Fibroblast of upper back skin (primary cell): ENCODE measurements at regions not wholly inside any gene's neighbourhood (a gene's known extent, or its start where the extent isn't known, plus 50 kb on each side); places are given as distances from the start of the nearest gene placed in this dataset.

Experiments used
- DNase-seq: peaks from one replicate; pipeline ENCODE4 v3.0.0-alpha.2; 2013

GRCh38 chr18:43213816-43214215, 63.5 kb downstream of the SYT4 start:
- no peak for DNase-seq

GRCh38 chr18:43211059-43211458, 66.2 kb downstream of the SYT4 start:
- DNase-seq, result no peak

DNA sequence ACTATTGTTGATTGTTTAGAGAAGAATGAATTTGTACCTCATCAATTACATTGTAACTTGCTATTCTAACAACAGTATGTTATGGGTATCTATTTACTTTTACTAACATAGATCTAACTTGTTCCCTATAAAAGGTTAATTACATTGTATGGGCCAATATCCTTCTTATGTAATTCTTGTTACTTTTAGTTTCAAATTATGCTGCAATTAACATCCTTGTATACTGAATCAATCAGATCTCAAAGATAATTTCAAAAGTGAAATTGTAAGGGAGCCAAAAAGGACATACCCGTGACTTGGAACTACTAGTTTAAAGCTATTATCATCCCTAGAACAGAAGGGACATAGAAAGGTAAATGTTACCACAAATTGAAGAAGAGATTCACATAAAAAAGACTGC, 79.9 kb upstream of the RIT2 start:
- DNase-seq, result no peak

DNA sequence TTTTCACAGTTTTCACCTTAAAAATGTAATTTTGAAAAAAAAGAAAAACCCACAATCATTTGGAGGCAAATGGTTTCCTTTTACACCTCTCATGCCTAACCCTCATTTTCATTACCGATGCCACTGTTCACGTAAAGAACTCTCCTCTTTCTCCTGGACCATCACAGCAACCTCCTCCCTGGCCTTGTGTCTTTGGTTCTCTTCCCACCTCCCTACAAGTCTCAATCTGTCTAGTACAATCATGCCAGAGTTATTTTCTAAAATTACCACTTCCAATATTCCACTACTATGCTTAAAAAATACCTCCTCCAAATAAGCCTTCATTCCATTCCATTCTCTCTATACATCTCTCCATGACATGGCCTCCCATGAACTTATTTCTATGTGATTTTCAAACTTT, 77.9 kb upstream of the RIT2 start:
- no peak for DNase-seq

GRCh38 chr18:43192408-43192807, 76.9 kb upstream of the RIT2 start:
- DNase-seq, result peak; percentile 0

DNA sequence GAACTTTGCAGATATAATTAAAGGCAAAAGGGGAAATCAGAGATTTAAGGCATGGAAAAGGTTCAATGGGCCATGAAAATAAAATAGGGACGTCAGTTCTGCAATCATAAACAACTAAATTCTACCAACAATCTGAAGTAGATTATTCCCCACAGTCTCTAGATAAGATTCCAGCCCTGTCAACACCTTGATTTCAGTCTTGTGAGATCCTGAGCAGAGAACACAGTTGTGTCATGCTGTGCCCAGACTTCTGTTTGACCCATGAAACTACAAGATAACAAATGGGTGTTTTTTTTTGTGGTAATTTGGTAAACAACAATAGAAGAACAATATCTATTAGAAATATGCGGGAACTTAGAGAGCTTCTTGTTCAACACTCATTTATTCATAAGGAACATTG, 66.2 kb upstream of the RIT2 start:
- DNase-seq, result no peak

- DNase-seq, result no peak
Observed at GRCh38 chr18:43180814-43181213, 65.3 kb upstream of the RIT2 start.

DNA sequence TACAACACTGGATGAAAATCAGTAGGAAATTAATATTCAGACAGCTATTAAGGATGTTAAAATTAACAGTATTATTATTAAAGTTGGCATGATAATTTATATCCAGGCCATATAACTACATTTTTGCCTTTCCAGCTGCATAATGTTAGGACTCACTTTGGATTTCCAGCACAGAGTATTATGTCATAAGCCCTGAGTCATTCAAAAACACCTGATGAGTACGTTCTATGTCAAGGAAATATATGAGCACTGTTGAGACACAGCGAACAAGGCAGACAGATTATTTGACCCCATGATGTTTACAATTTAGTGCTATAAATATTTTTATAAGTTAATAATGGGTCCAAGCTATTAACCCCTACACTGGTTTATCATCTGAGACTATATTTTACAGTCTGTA, 59.8 kb upstream of the RIT2 start:
- DNase-seq, result no peak

DNA sequence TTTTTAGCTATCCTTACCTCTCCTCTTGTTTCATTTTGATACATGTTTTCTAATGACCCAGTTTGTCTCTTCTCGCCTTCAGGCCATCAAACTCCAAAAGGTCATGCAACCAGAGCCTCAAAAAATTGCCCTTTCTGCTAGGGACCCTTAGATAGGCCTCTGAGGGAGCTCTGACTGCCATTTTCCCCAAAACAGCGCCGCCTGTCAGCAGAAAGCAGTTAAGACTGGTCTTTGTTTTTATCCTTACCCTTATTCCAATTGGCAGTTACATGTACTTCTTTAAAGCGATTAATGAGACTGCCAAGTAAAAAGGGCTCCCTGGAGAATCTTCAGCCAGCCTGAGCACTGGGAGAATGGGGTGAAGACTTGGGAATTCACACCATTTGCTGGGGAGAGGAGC, 55.1 kb upstream of the RIT2 start:
- no peak for DNase-seq
